ENCODE measurements at regions not wholly inside any gene's neighbourhood (a gene's known extent, or its start where the extent isn't known, plus 50 kb on each side); places are given as distances from the start of the nearest gene placed in this dataset.

- Histone ChIP-seq H3K36me3 (no peaks in the 10 kb centered on the region), H3K27me3 (no peaks in the 10 kb centered on the region), H3K9me3 (no peaks in the 10 kb centered on the region), H3K4me3 (no peak overlapping the region), H3K4me1 (peaks cover 0 to 5% (median 0%) of the 10 kb centered on the region in 4 donors), H3K27ac (peak overlapping the region in 1 of 5 donors; percentile 10)
- WGBS, 5 donors = 38 to 59% (median 41%) methylated on average over 3 of the region's 3 CpGs
- intact Hi-C loops (cut with DNase I; ENCODE audit: low total_unique reads) = no loop called here
- DNase-seq = peak in 1 of 2 donors; percentile 64
- TF ChIP-seq POLR2A (IDR thresholded peaks at IDR 0.05) = no peak
These were observed 89.0 kb upstream of the SLC14A2 start for GRCh38 chr18:45526114-45526841.

GRCh38 chr18:45527891-45528290 is 87.4 kb upstream of the SLC14A2 start:
- Histone ChIP-seq H3K36me3 (no peaks in the 10 kb centered on the region), H3K27me3 (no peaks in the 10 kb centered on the region), H3K27ac (no peak overlapping the region), H3K4me3 (no peak overlapping the region), H3K9me3 (no peaks in the 10 kb centered on the region), H3K4me1 (peaks cover 0 to 5% (median 0%) of the 10 kb centered on the region in 4 donors)
- WGBS, 5 donors = 61 to 79% (median 72%) methylated on average over 4 to 5 of the region's 5 CpGs
- no peak for TF ChIP-seq POLR2A (IDR thresholded peaks at IDR 0.05)
- TF ChIP-seq POLR2AphosphoS5 (IDR thresholded peaks at IDR 0.05) = no peak
- TF ChIP-seq CTCF (IDR thresholded peaks at IDR 0.05) = no peak
- no peak for TF ChIP-seq EP300 (IDR thresholded peaks at IDR 0.05)
- no peak for DNase-seq
- intact Hi-C loops (cut with DNase I; ENCODE audit: low total_unique reads) = no loop called here

- no peak for DNase-seq
- no peak overlapping the region for H3K27ac ChIP-seq
- H3K4me1 ChIP-seq = peaks cover 0 to 5% (median 0%) of the 10 kb centered on the region in 4 donors
- H3K4me3 ChIP-seq = no peak overlapping the region
- no peak for TF ChIP-seq EP300 (IDR thresholded peaks at IDR 0.05)
- 35 to 50% (median 42%) methylated on average over 2 of the region's 2 CpGs for WGBS, 5 donors
- H3K36me3 ChIP-seq = no peaks in the 10 kb centered on the region
- intact Hi-C loops (cut with DNase I; ENCODE audit: low total_unique reads) = no loop called here
- no peaks in the 10 kb centered on the region for H3K9me3 ChIP-seq
- no peaks in the 10 kb centered on the region for H3K27me3 ChIP-seq
These were observed 86.5 kb upstream of the SLC14A2 start for GRCh38 chr18:45528712-45529336.

- TF ChIP-seq EP300 (IDR thresholded peaks at IDR 0.05) (no peak), POLR2A (IDR thresholded peaks at IDR 0.05) (no peak), CTCF (IDR thresholded peaks at IDR 0.05) (no peak), POLR2AphosphoS5 (IDR thresholded peaks at IDR 0.05) (no peak)
- Histone ChIP-seq H3K27ac (no peak overlapping the region), H3K36me3 (no peaks in the 10 kb centered on the region), H3K4me3 (no peak overlapping the region), H3K4me1 (no peaks in the 10 kb centered on the region), H3K9me3 (peaks cover 0 to 7% (median 3%) of the 10 kb centered on the region in 4 donors), H3K27me3 (no peaks in the 10 kb centered on the region)
- 73 to 84% (median 79%) methylated on average over 2 of the region's 2 CpGs for WGBS, 5 donors
- no peak for DNase-seq
- intact Hi-C loops (cut with DNase I; ENCODE audit: low total_unique reads) = no loop called here
These were observed 76.8 kb upstream of the SLC14A2 start for GRCh38 chr18:45538444-45538843.

GRCh38 chr18:45539491-45539891 is 75.8 kb upstream of the SLC14A2 start:
- no peak for DNase-seq
- Histone ChIP-seq H3K9me3 (peaks cover 0 to 7% (median 3%) of the 10 kb centered on the region in 4 donors), H3K36me3 (no peaks in the 10 kb centered on the region), H3K27me3 (no peaks in the 10 kb centered on the region), H3K4me1 (no peaks in the 10 kb centered on the region), H3K4me3 (no peak overlapping the region), H3K27ac (no peak overlapping the region)
- intact Hi-C loops (cut with DNase I; ENCODE audit: low total_unique reads) = no loop called here
- 71 to 87% (median 86%) methylated on average over 5 of the region's 5 CpGs for WGBS, 5 donors
- TF ChIP-seq EP300 (IDR thresholded peaks at IDR 0.05) = no peak
- TF ChIP-seq POLR2A (IDR thresholded peaks at IDR 0.05) = no peak
- TF ChIP-seq POLR2AphosphoS5 (IDR thresholded peaks at IDR 0.05) = no peak
- no peak for TF ChIP-seq CTCF (IDR thresholded peaks at IDR 0.05)

Measured in stomach (tissue), 8 donors.